Activated T-cell treated with anti-CD3 and anti-CD28 coated beads for 1 hour (primary cell): ENCODE measurements at regions not wholly inside any gene's neighbourhood (a gene's known extent, or its start where the extent isn't known, plus 50 kb on each side); places are given as distances from the start of the nearest gene placed in this dataset.
"Not testable (repeated sequence)": the region's sequence is repeated elsewhere in the genome, so short reads cannot be mapped to it uniquely, and the experiment has no call there.

Experiments used
- DNase-seq: peaks from one replicate; pipeline ENCODE4 v3.0.0-alpha.2; 2020; ENCODE audit warnings: low read depth

DNA sequence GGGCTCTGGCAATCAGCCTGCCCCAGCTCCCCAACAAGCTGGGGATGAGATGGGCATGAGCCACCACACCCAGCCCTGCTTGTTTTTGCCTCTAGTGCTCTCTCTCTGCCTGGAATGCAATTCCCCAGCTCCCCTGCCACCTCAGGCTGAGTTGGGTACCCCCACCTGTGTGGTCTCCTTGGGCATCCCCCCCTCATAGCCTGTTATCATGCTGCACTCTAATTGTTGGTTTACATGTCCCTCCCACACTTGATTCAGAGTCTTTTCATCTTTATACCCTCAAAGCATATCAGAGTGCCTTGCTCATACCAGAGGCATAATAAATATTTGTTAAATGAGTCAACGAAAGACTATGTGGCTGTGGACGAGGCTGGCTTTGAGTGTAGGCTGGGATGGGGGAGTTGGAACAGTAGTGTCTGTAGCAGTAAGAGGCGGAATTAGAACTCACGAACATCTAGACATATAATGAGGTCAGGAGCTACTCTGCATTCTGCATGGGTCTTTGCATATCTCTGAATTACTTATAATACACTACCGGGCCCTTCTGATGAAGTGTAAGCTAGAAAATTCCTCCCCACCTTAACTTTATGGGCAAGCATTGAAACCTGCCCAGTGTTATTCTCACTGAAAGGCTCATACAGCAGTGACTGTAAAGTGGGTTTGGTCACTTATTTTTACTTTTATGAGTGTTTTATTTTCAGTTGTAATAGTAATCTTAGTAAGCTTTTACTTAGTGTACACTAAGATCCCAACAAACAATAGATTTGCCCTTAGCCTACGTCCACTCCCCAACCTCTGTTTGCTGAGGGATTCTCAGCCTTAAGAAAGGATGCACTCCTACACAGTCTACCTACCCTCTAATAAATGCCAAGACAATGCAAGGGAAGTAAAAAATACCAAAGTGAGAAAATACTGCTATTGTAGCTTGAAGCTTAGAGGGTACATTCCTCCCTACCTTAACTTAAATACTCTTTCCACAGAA lies 58.7 kb downstream of the EDN1 start:
- no peak for DNase-seq

GRCh38 chr6:12350644-12351170 lies 60.5 kb downstream of the EDN1 start:
- DNase-seq: no peak

DNA sequence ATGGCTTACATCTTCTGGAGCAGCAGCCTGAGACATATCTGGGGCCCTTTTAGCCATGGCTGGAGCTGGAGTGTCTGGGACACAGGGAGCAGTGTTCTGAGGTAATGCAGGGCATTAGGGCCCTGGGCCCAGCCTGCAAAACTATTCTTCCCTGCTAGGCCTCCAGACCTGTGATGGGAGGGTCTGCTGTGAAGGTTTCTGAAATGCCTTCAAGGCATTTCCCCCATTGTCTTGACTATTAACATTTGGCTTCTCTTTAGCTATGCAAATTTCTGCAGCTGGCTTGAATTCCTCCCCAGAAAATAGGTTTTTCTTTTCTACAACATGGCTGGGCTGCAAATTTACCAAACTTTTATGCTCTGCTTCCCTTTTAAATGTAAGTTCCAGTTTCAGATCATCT lies 61.5 kb downstream of the EDN1 start:
- no peak for DNase-seq

DNA sequence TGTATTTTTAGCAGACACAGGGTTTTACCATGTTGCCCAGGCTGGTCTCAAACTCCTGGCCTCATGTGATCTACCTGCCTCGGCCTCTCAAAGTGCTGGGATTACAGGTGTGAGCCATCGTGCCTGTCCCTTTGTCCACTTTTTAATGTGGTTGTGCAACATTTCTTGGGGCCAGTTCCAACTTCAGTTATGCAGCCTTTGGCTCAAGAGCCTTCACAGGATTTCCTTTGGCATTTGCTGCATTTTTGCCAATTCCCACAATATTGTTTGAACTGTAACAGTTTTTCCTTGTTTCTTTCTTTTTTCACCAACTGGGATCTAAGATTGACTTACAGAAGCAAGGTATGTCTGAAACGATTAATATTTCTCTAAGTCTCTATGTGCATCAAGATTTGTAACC lies 63.6 kb downstream of the EDN1 start:
- DNase-seq: no peak

GRCh38 chr6:12354499-12354898 lies 64.3 kb downstream of the EDN1 start:
- no peak for DNase-seq

DNA sequence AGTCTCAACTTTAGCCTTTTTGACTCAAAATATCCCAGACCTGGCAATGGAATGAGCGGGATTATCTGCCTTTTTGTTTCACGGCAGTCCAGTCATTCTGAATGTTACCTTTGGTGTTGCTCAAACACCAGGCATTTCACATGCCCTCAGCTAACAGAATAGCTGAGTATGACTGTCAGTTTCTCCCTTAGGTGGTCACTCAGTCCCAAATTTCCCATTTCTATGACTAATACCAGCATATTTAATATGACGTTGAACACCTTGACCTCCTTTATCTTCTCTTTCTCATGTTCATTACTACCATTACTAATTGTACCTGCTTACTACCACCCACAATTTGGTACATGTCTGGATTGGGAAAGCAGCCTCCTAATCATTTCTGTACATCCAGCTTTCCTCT lies 65.2 kb downstream of the EDN1 start:
- no peak for DNase-seq

DNA sequence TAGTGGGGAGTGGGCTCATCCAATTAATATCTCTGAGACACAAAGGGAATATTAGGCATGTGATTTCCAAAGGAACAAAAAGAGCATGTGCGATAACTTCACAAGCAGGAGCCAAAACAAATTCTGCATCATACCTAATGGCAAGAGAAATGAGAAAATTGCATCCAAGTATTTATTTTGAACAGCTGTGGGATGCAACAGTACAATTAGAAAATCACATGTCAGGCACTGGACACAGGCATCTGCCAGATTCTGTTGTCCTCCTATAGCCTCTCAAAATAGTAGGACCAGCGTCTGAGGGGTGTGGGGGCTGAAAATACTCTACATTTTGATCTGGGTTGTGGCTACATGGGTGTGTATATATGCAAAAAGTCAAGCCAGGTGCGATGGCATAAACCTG lies 66.3 kb downstream of the EDN1 start:
- no peak for DNase-seq

DNA sequence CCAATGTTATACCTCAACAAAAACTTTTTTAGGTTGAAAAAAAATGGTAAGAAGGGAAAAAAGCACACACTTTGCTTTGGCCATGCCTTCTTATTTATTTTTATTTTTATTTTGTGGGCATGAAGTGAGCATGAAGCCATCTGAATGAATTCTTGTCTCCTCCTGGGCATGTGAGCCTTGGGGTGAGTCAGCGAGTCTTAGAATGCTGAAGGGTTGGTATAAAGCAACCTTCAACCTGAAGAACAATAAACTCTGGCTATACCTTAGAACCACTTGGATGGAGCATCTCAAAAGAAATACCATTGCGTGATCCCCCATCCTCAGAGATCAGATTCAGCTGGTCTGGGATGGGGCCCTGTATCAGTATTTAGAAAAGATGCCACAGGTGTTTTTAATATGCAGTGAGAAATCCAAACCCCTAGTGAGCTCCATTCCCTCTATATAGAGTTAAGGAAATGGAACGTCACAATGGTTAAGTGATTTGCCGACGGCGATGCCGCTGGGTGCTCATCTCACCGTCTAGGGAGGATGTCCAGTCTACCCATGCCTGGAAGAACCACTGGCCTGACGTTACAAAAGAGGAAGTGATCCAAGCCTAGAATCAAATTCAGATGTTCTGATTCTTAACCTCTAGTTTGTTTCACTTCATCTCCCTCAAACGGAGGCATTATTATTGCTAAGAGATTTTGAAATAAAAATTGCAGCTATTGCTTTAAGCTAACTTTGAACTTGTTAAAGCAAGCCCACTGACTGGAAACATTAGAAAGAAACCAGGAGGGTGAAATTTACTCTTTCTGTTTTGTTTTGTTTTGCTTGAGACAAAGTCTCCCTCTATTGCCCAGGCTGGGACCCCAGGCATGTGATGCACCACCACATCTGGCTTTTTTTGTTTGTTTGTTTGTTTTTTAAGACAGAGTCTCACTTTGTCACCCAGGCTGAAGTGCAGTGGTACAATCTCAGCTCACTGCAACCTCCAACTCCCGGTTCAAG lies 67.1 kb downstream of the EDN1 start:
- no peak for DNase-seq

DNA sequence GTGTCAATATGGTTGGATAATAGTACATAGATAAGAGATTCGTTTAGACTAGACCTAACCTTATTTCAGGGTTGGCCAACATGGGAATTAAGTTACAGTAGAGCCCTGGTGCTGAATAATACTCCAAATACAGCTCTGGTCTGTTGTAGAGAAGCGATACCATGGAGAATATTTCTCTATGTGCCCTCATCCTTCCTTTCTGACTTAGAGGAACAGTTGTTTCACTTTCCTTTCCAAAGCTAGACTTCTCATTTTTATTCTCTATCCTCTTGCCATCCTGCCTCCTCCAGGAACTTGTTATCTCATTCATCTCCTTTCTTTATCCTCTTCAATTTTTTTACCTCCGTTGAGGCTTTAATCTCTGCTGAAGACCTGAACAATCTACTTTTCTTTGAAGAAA lies 68.9 kb downstream of the EDN1 start:
- DNase-seq: no peak

DNA sequence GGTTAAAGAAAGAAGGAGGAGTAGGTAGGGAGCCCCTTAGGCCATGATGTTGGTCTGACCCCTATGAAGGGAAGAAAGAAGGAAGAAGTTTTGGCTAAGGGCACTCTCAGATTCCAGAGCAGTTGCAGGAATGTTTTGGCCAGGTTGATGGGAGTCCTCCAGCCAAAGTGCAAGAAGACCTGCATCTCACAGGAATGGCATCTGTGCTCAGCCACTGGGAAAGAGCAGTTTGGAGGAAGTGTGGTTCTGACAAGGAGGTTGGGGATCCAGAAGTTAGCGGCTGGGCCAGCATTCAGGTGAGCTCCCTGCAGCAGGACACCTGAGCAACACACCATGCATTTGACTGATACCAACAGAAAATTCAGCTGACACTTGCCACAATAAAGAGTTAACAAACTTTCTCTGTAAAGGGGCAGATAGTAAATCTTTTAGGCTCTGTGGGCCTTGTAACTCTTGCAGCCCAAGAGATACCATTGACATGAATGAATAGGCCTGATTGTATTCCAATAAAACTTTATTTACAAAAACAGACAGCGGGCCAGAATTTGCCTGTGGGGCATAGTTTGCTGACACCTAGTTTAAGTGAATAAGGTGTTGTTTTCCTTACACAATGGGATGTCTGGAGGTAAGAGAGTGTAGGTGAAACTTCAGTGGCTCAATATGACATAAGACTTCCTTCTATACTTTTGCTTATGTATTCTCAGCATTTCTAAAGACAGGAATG lies 71.0 kb downstream of the EDN1 start:
- no peak for DNase-seq

GRCh38 chr6:12363277-12363650 lies 73.1 kb downstream of the EDN1 start:
- DNase-seq: not testable (repeated sequence)

DNA sequence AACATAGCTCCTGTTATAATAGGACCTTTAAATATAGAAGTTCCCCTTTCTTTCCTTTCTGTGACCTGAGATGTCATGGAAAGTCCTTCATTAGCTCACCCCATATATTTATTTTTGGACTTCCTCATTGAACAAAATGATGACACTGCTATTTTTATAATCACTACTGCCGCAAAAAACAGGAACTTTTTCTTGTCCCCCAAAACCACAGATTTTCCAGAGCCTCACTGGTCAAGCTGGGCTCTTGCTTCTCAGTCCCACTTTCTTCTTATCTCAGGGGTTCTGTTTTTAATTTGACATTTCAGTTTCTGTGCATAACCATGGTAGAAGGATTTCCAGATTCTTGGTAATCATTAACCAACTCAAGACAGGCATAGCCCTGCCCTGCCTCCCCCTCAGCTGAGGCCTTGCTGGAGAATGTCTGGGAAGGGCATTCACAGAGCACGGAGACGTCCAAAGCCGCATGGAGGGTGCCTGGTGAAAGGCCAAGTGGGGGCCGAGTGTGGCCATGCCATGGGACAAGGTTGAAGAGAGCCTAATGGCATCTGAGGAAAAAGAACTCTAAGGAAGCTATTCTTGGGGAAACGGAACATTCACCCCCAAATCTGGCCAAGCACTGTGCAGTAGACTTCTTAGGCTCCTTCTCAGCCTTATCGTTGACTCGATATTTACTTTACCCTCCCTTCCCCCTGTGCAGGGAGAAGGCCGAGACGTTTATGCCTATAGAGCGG lies 73.7 kb downstream of the EDN1 start:
- no peak for DNase-seq

DNA sequence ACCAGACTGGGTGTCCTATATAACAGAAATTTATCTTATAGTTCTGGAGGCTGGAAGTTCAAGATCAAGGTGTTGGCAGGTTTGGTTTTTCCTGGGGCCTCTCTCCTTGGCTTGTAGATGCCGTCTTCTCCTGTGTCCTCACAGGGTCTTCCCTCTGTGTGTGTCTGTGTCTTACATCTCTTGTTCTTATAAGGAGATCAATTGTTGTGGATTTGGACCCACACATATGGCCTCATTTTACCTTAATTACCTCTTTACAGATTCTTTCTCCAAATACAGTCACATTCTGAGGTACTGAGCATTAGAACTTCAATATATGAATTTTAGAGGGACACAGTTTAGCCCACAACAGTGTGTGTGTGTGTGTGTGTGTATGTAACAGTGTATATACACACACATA lies 74.5 kb downstream of the EDN1 start:
- DNase-seq: no peak

GRCh38 chr6:12366731-12367130 lies 76.6 kb downstream of the EDN1 start:
- no peak for DNase-seq

DNA sequence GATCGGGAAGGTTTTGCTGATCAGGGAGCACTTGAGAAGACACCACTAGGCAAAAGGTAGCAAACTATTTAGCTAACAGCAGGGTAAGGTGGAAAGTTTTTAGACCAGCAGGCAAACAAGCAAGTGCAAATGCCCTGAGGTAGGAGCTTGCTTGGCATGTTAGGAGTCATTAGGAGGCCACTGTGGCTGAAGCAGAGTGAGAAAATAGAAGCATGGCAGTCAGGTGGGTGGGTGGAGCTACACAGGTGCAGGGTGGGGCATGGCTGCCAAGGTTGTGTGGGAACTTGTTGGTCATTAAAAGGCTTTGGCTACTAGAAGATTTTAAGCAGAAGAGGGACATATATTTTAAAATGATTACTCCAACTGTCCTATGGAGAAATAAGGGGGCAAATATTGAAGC lies 77.3 kb downstream of the EDN1 start:
- DNase-seq: no peak

GRCh38 chr6:12369355-12369754 lies 79.2 kb downstream of the EDN1 start:
- no peak for DNase-seq

DNA sequence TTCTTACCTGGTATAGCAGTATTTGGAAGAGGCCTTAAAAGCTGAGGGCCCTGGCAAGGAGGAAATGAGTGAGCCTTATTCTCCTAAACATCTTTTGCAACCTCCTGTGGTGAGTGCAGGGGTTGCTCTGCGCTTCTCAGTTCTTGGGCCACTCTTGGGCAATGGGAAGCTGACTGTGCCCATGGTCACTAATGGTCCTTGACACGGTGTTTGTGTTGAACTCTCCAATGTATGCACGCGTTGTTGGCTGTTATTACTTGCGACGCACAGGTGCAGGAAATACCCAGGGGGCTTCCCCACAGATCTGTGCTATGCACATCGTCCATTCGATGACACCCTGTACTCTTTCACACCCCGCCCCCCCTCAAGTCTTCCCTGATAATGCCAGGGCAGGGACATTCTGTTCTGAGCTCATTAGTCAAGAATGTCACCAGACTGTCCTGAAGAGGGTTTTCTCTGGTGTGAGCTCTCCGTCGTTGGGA lies 79.7 kb downstream of the EDN1 start:
- no peak for DNase-seq

DNA sequence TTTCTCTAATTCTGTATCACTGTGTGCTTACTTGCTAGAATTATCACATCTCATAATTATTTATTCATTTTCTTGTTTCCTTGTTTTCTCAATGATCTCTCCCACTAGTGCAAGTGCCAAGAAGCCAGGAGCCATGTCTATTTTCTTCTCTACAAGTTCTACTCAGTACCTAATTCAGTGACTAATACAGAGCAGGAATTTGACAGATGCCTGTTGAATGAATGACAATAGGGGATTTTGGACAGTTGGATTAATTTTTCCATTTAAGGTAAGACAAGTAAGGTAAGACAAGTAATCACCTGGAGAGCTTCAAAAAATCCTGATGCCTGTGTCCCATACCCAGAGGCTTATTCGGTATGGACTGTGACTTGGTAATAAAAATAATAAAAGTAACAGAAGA lies 81.0 kb downstream of the EDN1 start:
- no peak for DNase-seq

GRCh38 chr6:12371641-12372146 lies 81.5 kb downstream of the EDN1 start:
- no peak for DNase-seq

GRCh38 chr6:12379181-12379580 lies 89.0 kb downstream of the EDN1 start:
- DNase-seq: no peak

DNA sequence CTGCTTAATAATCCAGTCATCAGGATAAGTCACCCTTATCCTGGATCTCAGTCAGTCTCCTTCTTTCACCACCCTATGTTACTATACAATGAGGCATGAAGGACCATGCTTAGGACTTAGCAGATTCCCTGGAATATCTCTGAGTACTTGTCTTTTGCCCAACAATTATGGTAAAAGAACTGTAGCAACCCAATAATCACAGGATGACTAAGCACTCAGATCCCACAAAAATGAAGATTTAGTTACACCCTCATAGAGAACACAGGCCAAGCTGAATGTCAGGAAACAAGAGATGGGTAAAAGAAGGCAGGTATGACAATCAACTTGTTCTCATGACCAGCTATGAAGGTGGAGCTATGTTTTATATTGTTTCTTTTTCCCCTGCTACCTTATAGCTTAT lies 91.4 kb downstream of the EDN1 start:
- DNase-seq: no peak
